Kidney epithelial cell (primary cell): ENCODE measurements at regions not wholly inside any gene's neighbourhood (a gene's known extent, or its start where the extent isn't known, plus 50 kb on each side); places are given as distances from the start of the nearest gene placed in this dataset.

ENCODE experiments used
- DNase-seq: peaks from one replicate; pipeline ENCODE4 v3.0.0-alpha.2; 2010; ENCODE audit warnings: low read depth
- H3K27me3 ChIP-seq: 2 replicates; pipeline ENCODE4 v1.6.0; 2011; ENCODE audit warnings: low read length; ENCODE audit not compliant: control insufficient read depth, insufficient read depth
- H3K36me3 ChIP-seq: 2 replicates; pipeline ENCODE4 v1.5.1; 2011; ENCODE audit warnings: low read length; ENCODE audit not compliant: control insufficient read depth, insufficient read depth
- H3K4me3 ChIP-seq: 2 replicates; pipeline ENCODE4 v1.5.1; 2011; ENCODE audit warnings: low read depth, mild to moderate bottlenecking, control low read depth, low read length
- TF ChIP-seq, protein P1 (sequence below): IDR thresholded peaks from 2 replicates; pipeline ENCODE4 v1.5.1; 2011; ENCODE audit warnings: mild to moderate bottlenecking, moderate library complexity, low read length, control low read depth, inconsistent platforms; ENCODE audit not compliant: insufficient read depth, poor library complexity, severe bottlenecking

GRCh38 chr4:170428929-170429328 is 339.2 kb upstream of the AADAT start:
- no peak for DNase-seq
- H3K4me3 ChIP-seq = no peak overlapping the region
- H3K27me3 ChIP-seq = no peaks in the 10 kb centered on the region
- TF ChIP-seq, protein P1, sequence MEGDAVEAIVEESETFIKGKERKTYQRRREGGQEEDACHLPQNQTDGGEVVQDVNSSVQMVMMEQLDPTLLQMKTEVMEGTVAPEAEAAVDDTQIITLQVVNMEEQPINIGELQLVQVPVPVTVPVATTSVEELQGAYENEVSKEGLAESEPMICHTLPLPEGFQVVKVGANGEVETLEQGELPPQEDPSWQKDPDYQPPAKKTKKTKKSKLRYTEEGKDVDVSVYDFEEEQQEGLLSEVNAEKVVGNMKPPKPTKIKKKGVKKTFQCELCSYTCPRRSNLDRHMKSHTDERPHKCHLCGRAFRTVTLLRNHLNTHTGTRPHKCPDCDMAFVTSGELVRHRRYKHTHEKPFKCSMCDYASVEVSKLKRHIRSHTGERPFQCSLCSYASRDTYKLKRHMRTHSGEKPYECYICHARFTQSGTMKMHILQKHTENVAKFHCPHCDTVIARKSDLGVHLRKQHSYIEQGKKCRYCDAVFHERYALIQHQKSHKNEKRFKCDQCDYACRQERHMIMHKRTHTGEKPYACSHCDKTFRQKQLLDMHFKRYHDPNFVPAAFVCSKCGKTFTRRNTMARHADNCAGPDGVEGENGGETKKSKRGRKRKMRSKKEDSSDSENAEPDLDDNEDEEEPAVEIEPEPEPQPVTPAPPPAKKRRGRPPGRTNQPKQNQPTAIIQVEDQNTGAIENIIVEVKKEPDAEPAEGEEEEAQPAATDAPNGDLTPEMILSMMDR = no peak
- H3K36me3 ChIP-seq = no peaks in the 10 kb centered on the region

DNA sequence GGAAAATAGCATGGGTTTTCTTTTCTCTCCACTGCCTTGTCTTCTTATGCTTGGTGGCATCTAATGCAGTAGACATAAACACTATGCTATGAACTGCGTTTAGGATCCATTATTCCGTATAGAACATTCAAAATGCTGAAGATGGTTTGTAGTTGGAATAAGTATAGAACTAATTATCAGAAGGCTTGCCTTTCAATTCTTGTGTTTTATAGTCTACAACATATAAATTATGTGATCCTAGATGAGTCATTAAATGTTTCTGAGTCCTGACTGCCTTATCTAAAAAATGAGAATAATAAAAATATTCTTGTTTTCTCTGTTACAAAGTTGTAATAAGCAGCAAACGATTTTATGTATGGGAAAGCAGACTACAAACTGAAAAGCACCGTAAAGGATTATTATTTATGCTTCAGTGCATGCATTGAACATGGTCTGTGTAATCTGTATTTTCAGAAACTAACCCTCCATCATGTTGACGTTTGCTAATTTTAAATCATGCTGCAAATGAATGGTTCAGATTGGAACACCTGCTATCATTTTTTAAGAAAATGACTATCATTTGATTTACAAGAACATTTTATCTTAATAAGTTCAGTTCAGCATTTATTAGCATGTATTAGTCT is 335.9 kb upstream of the AADAT start:
- Histone ChIP-seq H3K36me3 (no peaks in the 10 kb centered on the region), H3K27me3 (no peaks in the 10 kb centered on the region), H3K4me3 (no peak overlapping the region)
- no peak for DNase-seq
- TF ChIP-seq, protein P1 = no peak

DNA sequence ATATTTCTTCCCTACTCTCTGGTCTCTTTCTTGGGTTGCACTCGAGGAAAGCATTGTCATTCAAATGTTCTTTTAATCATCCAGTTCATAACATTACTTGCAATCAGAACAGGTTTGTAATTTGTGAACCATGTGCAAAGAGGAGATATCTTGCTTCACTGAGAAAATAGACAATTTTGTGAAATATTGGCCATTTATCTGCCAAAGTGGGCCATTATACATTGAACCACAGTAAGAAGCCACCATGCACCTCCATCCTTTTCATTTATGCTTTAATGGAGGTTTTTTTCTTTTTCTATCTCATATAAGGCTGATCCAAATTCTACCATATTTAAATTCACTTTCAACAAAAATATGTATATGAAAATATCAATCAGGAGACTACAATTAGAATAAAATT is 335.3 kb upstream of the AADAT start:
- Histone ChIP-seq H3K4me3 (no peak overlapping the region), H3K36me3 (no peaks in the 10 kb centered on the region), H3K27me3 (no peaks in the 10 kb centered on the region)
- TF ChIP-seq, protein P1 = no peak
- no peak for DNase-seq

DNA sequence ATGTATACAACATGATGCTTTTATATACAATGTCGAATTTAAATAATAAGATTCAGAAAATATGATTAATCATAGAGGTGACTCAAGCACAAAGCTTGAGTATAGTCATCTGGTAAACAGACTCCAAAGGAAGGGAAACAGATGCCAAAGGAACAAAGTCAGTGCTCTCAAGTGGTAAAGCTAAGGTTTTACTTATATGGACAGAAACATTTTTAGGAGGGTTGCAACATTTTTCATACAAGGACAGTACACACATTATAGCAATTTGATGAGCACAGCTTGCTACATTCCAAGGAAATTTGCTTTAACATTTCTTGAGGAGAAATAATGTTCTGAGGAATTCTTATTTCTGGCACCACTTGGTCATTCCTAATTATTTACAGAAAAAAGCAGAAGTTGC is 333.4 kb upstream of the AADAT start:
- H3K36me3 ChIP-seq = no peaks in the 10 kb centered on the region
- no peaks in the 10 kb centered on the region for H3K27me3 ChIP-seq
- TF ChIP-seq, protein P1 = no peak
- DNase-seq = no peak
- no peak overlapping the region for H3K4me3 ChIP-seq

DNA sequence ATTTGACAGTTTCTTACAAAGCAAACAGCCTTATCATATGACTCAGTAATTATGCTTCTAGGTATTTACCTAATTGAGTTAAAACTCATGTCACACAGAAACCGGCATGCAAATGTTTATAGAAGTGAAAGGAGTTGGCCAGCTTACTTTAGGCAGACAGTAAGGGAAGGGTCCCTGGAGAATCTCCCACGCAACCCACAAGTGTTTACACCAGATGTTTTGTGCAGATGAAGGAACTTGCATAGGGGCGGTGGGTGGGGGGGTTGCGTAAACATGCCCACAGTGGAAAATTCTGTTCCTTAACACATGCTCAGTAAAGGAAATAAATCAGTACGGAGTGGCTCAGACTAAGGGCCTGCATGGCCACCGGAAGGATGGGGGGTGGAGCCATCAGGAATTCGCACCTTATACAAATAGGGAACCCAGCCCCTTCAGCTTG is 330.5 kb upstream of the AADAT start:
- H3K27me3 ChIP-seq = no peaks in the 10 kb centered on the region
- no peaks in the 10 kb centered on the region for H3K36me3 ChIP-seq
- no peak for DNase-seq
- TF ChIP-seq, protein P1 = no peak
- no peak overlapping the region for H3K4me3 ChIP-seq

GRCh38 chr4:170414961-170415360 is 325.2 kb upstream of the AADAT start:
- TF ChIP-seq, protein P1 = no peak
- Histone ChIP-seq H3K27me3 (no peaks in the 10 kb centered on the region), H3K36me3 (no peaks in the 10 kb centered on the region), H3K4me3 (no peak overlapping the region)
- no peak for DNase-seq
